ENCODE measurements at regions not wholly inside any gene's neighbourhood (a gene's known extent, or its start where the extent isn't known, plus 50 kb on each side); places are given as distances from the start of the nearest gene placed in this dataset.

GRCh38 chr4:20338841-20339240 lies 87.1 kb downstream of the SLIT2 start:
- Histone ChIP-seq H3K36me3 (ENCODE audit: low read length) (no peaks in the 10 kb centered on the region), H3K9me3 (ENCODE audit: insufficient read depth, low read length) (no peaks in the 10 kb centered on the region), H3K79me2 (ENCODE audit: insufficient read depth, low read length) (no peaks in the 10 kb centered on the region), H3K27ac (ENCODE audit: low read depth, low read length) (no peak overlapping the region), H3K9me2 (replicated peaks; ENCODE audit: insufficient read depth, low read length) (no peaks in the 10 kb centered on the region), H2AFZ (ENCODE audit: low read depth, low read length, severe bottlenecking) (no peak overlapping the region), H3F3A (ENCODE audit: insufficient read depth) (no peaks in the 10 kb centered on the region), H3K27me3 (ENCODE audit: low read length) (no peaks in the 10 kb centered on the region), H3K9ac (ENCODE audit: low read length) (no peak overlapping the region), H4K20me1 (ENCODE audit: low read depth, low read length) (no peaks in the 10 kb centered on the region), H3K4me2 (ENCODE audit: low read depth, low read length, poor library complexity, severe bottlenecking) (no peak overlapping the region), H3K4me3 (ENCODE audit: insufficient read depth, low read length, poor library complexity, severe bottlenecking) (no peak overlapping the region)
- TF ChIP-seq EZH2phosphoT487 (conservative IDR thresholded peaks at IDR 0.05; ENCODE audit: low read length) (no peak), CTCF (IDR thresholded peaks at IDR 0.05; ENCODE audit: insufficient read depth, low read length, poor library complexity, severe bottlenecking) (no peak)

GRCh38 chr4:20341134-20341738 lies 89.5 kb downstream of the SLIT2 start:
- Histone ChIP-seq H3K27me3 (ENCODE audit: low read length) (no peaks in the 10 kb centered on the region), H3F3A (ENCODE audit: insufficient read depth) (no peaks in the 10 kb centered on the region), H3K9me2 (replicated peaks; ENCODE audit: insufficient read depth, low read length) (no peaks in the 10 kb centered on the region), H3K4me3 (ENCODE audit: insufficient read depth, low read length, poor library complexity, severe bottlenecking) (no peak overlapping the region), H4K20me1 (ENCODE audit: low read depth, low read length) (no peaks in the 10 kb centered on the region), H3K9me3 (ENCODE audit: insufficient read depth, low read length) (no peaks in the 10 kb centered on the region), H2AFZ (ENCODE audit: low read depth, low read length, severe bottlenecking) (no peak overlapping the region), H3K9ac (ENCODE audit: low read length) (no peak overlapping the region), H3K36me3 (ENCODE audit: low read length) (no peaks in the 10 kb centered on the region), H3K79me2 (ENCODE audit: insufficient read depth, low read length) (no peaks in the 10 kb centered on the region), H3K27ac (ENCODE audit: low read depth, low read length) (no peak overlapping the region), H3K4me2 (ENCODE audit: low read depth, low read length, poor library complexity, severe bottlenecking) (no peak overlapping the region)
- TF ChIP-seq EZH2phosphoT487 (conservative IDR thresholded peaks at IDR 0.05; ENCODE audit: low read length), result no peak
- TF ChIP-seq CTCF (IDR thresholded peaks at IDR 0.05; ENCODE audit: insufficient read depth, low read length, poor library complexity, severe bottlenecking), result no peak

GRCh38 chr4:20347531-20347930 lies 95.8 kb downstream of the SLIT2 start:
- Histone ChIP-seq H3K9ac (ENCODE audit: low read length) (no peak overlapping the region), H3K4me2 (ENCODE audit: low read depth, low read length, poor library complexity, severe bottlenecking) (no peak overlapping the region), H3K27me3 (ENCODE audit: low read length) (no peaks in the 10 kb centered on the region), H3K9me3 (ENCODE audit: insufficient read depth, low read length) (no peaks in the 10 kb centered on the region), H3K79me2 (ENCODE audit: insufficient read depth, low read length) (no peaks in the 10 kb centered on the region), H3K9me2 (replicated peaks; ENCODE audit: insufficient read depth, low read length) (no peaks in the 10 kb centered on the region), H3K4me3 (ENCODE audit: insufficient read depth, low read length, poor library complexity, severe bottlenecking) (no peak overlapping the region), H3F3A (ENCODE audit: insufficient read depth) (no peaks in the 10 kb centered on the region), H2AFZ (ENCODE audit: low read depth, low read length, severe bottlenecking) (no peak overlapping the region), H4K20me1 (ENCODE audit: low read depth, low read length) (no peaks in the 10 kb centered on the region), H3K36me3 (ENCODE audit: low read length) (no peaks in the 10 kb centered on the region), H3K27ac (ENCODE audit: low read depth, low read length) (no peak overlapping the region)
- no peak for TF ChIP-seq EZH2phosphoT487 (conservative IDR thresholded peaks at IDR 0.05; ENCODE audit: low read length)
- no peak for TF ChIP-seq CTCF (IDR thresholded peaks at IDR 0.05; ENCODE audit: insufficient read depth, low read length, poor library complexity, severe bottlenecking)
